Right lobe of liver (tissue), 6 donors: ENCODE measurements at regions not wholly inside any gene's neighbourhood (a gene's known extent, or its start where the extent isn't known, plus 50 kb on each side); places are given as distances from the start of the nearest gene placed in this dataset.
A peak's percentile ranks its signal among the peaks of the same experiment; 100 is the strongest.

ENCODE experiments used
- ATAC-seq, 4 donors: fragments of 200-7000 bp; cut with Tn5 transposase; one replicate each; pipeline ENCODE4 v1.9.1; 2020; ENCODE audit warnings: mild to moderate bottlenecking in 4 of 4, moderate library complexity in 4 of 4
- DNase-seq, 3 donors: peaks; one replicate each; pipeline ENCODE4 v3.0.0-alpha.2; 2020
- H3K27ac ChIP-seq, 3 donors: fragments of 200-600 bp; one replicate each; pipeline ENCODE4 v1.8.0; 2022
- H3K27me3 ChIP-seq, 2 donors: fragments of 200-600 bp; one replicate each; pipeline ENCODE4 v1.8.0; 2022
- H3K36me3 ChIP-seq, 4 donors: fragments of 200-600 bp; sonication (generic) in 1 of 4; one replicate each; pipeline versions ENCODE4 v1.5.1 to v1.8.0; 2017 to 2022; ENCODE audit warnings: control low read depth in 1 of 4
- H3K4me1 ChIP-seq, 4 donors: fragments of 200-600 bp; sonication (generic) in 1 of 4; one replicate each; pipeline versions ENCODE4 v1.5.1 to v1.8.0; 2017 to 2022; ENCODE audit warnings: control low read depth in 1 of 4
- H3K4me3 ChIP-seq, 3 donors: fragments of 200-600 bp; one replicate each; pipeline ENCODE4 v1.8.0; 2022
- H3K9me3 ChIP-seq, 4 donors: fragments of 200-600 bp; sonication (generic) in 1 of 4; one replicate each; pipeline versions ENCODE4 v1.5.1 to v1.8.0; 2017 to 2022; ENCODE audit warnings: control low read depth in 1 of 4
- CTCF ChIP-seq, 4 donors: fragments of 200-600 bp in 3 of 4; fragments of 450-650 bp in 1 of 4; IDR thresholded peaks; one replicate each; pipeline versions ENCODE4 v1.5.1 to v1.8.0; 2016 to 2022; ENCODE audit warnings: antibody characterized with exemption in 4 of 4, mild to moderate bottlenecking in 2 of 4
- POLR2A ChIP-seq: fragments of 450-650 bp; IDR thresholded peaks from one replicate; pipeline ENCODE4 v1.6.1; 2017; ENCODE audit warnings: antibody characterized with exemption, mild to moderate bottlenecking
- WGBS: methylation state at CpG from one replicate; pipeline ENCODE4 v1.1.6; 2018; ENCODE audit warnings: low coverage, low lambda C conversion rate; ENCODE audit not compliant: insufficient coverage; ENCODE audit errors: missing lambda C conversion rate; 5-methylcytosine and 5-hydroxymethylcytosine counted together
- intact Hi-C, 2 donors: fragments of 100-400 bp; cut with DNase I; formaldehyde crosslinking; loops; one replicate each; pipeline versions ENCODE4 v1.11.2 to v1.14.1; 2022
- donor health status: DM: no; HTN: yes; CAD: no.
- donor health status: DM: no; HTN: no; CAD: no.
- donor health status: DM: no; HTN: no; CAD: no.
- donor health status: DM: no; HTN: yes; CAD: no.
- donor health status: DM: no; HTN: yes; CAD: no.

GRCh38 chr2:61713457-61713856, 140.4 kb downstream of the FAM161A start:
- 70% methylated on average over 4 of the region's 6 CpGs for WGBS
- peak overlapping the region in 2 of 3 donors; percentile 78 to 90 for H3K27ac ChIP-seq
- DNase-seq = peak in 1 of 3 donors; percentile 58
- no peak overlapping the region for H3K4me3 ChIP-seq
- no peaks in the 10 kb centered on the region for H3K27me3 ChIP-seq
- intact Hi-C loops = no loop called here
- peaks cover 0 to 41% (median 1%) of the 10 kb centered on the region in 4 donors for H3K4me1 ChIP-seq
- ATAC-seq = peak; percentile 13 to 68 (median 65)
- H3K36me3 ChIP-seq = no peaks in the 10 kb centered on the region
- TF ChIP-seq CTCF (IDR thresholded peaks at IDR 0.05) (no peak), POLR2A (peak; percentile 23)
- H3K9me3 ChIP-seq = no peaks in the 10 kb centered on the region

- no peak for DNase-seq
- Histone ChIP-seq H3K4me3 (no peak overlapping the region), H3K9me3 (no peaks in the 10 kb centered on the region), H3K4me1 (peaks cover 0 to 45% (median 6%) of the 10 kb centered on the region in 4 donors), H3K36me3 (no peaks in the 10 kb centered on the region), H3K27me3 (no peaks in the 10 kb centered on the region), H3K27ac (peak overlapping the region in 2 of 3 donors; percentile 78 to 90)
- 81% methylated on average over 3 of the region's 4 CpGs for WGBS
- TF ChIP-seq POLR2A = no peak
- TF ChIP-seq CTCF (IDR thresholded peaks at IDR 0.05) = no peak
- intact Hi-C loops = no loop called here
- no peak for ATAC-seq
Observed at GRCh38 chr2:61712060-61712459, 141.8 kb downstream of the FAM161A start.

- H3K9me3 ChIP-seq = no peaks in the 10 kb centered on the region
- H3K36me3 ChIP-seq = no peaks in the 10 kb centered on the region
- 13% methylated on average over 4 of the region's 4 CpGs for WGBS
- H3K4me1 ChIP-seq = peaks cover 0 to 45% (median 6%) of the 10 kb centered on the region in 4 donors
- intact Hi-C loops = no loop called here
- DNase-seq = peak; percentile 60 to 86 (median 70)
- H3K27ac ChIP-seq = peak overlapping the region; percentile 39 to 98 (median 92)
- no peaks in the 10 kb centered on the region for H3K27me3 ChIP-seq
- TF ChIP-seq POLR2A (peak; percentile 28), CTCF (IDR thresholded peaks at IDR 0.05) (no peak)
- peak; percentile 46 to 76 (median 48) for ATAC-seq
- no peak overlapping the region for H3K4me3 ChIP-seq
Observed at GRCh38 chr2:61710711-61711110, 143.1 kb downstream of the FAM161A start.

- Histone ChIP-seq H3K4me3 (no peak overlapping the region), H3K27ac (peak overlapping the region; percentile 63 to 98 (median 92)), H3K4me1 (peaks cover 0 to 31% (median 6%) of the 10 kb centered on the region in 4 donors), H3K9me3 (no peaks in the 10 kb centered on the region), H3K36me3 (no peaks in the 10 kb centered on the region), H3K27me3 (no peaks in the 10 kb centered on the region)
- intact Hi-C loops = no loop called here
- DNase-seq = peak in 2 of 3 donors; percentile 29 to 60
- TF ChIP-seq CTCF (IDR thresholded peaks at IDR 0.05) (no peak), POLR2A (peak; percentile 88)
- peak; percentile 88 to 95 (median 93) for ATAC-seq
- 54% methylated on average over 12 of the region's 12 CpGs for whole genome bisulfite sequencing
Observed at GRCh38 chr2:61707984-61708852, 145.6 kb downstream of the FAM161A start.
